HepG2 (cell line): ENCODE measurements at regions not wholly inside any gene's neighbourhood (a gene's known extent, or its start where the extent isn't known, plus 50 kb on each side); places are given as distances from the start of the nearest gene placed in this dataset.

Experiments used
- ATAC-seq: fragments of 200-7000 bp; cut with Tn5 transposase; 3 replicates; pipeline ENCODE4 v1.9.1; 2020; ENCODE audit warnings: mild to moderate bottlenecking, moderate library complexity
- BruUV-seq: library from RNA; stranded (reverse); fragments of 400-500 nt; replicated peaks from 2 replicates; lab custom pipeline; 2021; lab: Mats Ljungman, UMichigan
- CTCF ChIA-PET: fragments of 300-600 bp; formaldehyde crosslinking; extraction: SDS; loops from one replicate; lab custom pipeline; 2021; ENCODE audit warnings: low total read pairs, inconsistent platforms, low intra/inter-chr PET ratio; lab: Yijun Ruan, JAX
- POLR2A ChIA-PET: fragments of 350-600 bp; sonication (Branson Sonifier 250); formaldehyde crosslinking; loops from one replicate; lab custom pipeline; 2020; ENCODE audit warnings: antibody characterized with exemption, inconsistent platforms; lab: Yijun Ruan, JAX
- DNase-seq: peaks from one replicate; pipeline ENCODE4 v3.0.0-alpha.2; 2015; ENCODE audit warnings: low spot score
- FAIRE-seq: peaks from 3 replicates; lab custom pipeline; 2011; peaks lifted over from hg19 to GRCh38; lab: Jason Lieb, UNC
- H2AFZ ChIP-seq: one replicate; pipeline ENCODE4 v1.6.1; 2011; ENCODE audit warnings: low read length, inconsistent platforms
- H3K27ac ChIP-seq: fragments of 300-600 bp; 3 replicates; pipeline ENCODE4 v1.8.0; 2011; ENCODE audit warnings: mixed run types, mild to moderate bottlenecking, mixed read lengths, low read length, inconsistent platforms; ENCODE audit not compliant: insufficient read depth; ENCODE audit errors: extremely low read length
- H3K27me3 ChIP-seq, 2 experiments: fragments of 200-600 bp in 1 of 2; 2 replicates in 1 of 2; 3 replicates in 1 of 2; pipeline versions ENCODE4 v1.6.0 to v1.8.0; 2011; ENCODE audit warnings: low read length in 2 of 2, mild to moderate bottlenecking in 2 of 2, moderate library complexity in 2 of 2, inconsistent platforms in 1 of 2; ENCODE audit not compliant: insufficient read depth in 2 of 2, control insufficient read depth in 1 of 2
- H3K36me3 ChIP-seq, 2 experiments: fragments of 200-600 bp in 1 of 2; replicated peaks in 1 of 2; 2 replicates in 1 of 2; 3 replicates in 1 of 2; pipeline versions ENCODE4 v1.5.1 to v1.8.0; 2011; ENCODE audit warnings: low read length in 2 of 2, inconsistent platforms in 1 of 2; ENCODE audit not compliant: insufficient read depth in 2 of 2, control insufficient read depth in 1 of 2
- H3K4me1 ChIP-seq: 2 replicates; pipeline ENCODE4 v1.5.1; 2012; ENCODE audit warnings: low read length, inconsistent platforms; ENCODE audit not compliant: insufficient read depth
- H3K4me2 ChIP-seq: 2 replicates; pipeline ENCODE4 v1.6.0; 2011; ENCODE audit warnings: low read depth, low read length, inconsistent platforms
- H3K4me3 ChIP-seq, 3 experiments: fragments of 200-600 bp in 1 of 3; sonication (generic), shearing (Covaris generic) in 1 of 3; replicated peaks in 1 of 3; 2 replicates each; pipeline ENCODE4 v1.5.1; 2011 to 2016; ENCODE audit warnings: low read length in 3 of 3, inconsistent platforms in 2 of 3, low read depth in 2 of 3, mild to moderate bottlenecking in 2 of 3, control low read depth in 1 of 3, mixed read lengths in 1 of 3; ENCODE audit not compliant: insufficient read depth in 1 of 3
- H3K79me2 ChIP-seq: one replicate; pipeline ENCODE4 v1.6.1; 2011; ENCODE audit warnings: low read length, inconsistent platforms; ENCODE audit not compliant: insufficient read depth
- H3K9ac ChIP-seq: 2 replicates; pipeline ENCODE4 v1.6.0; 2011; ENCODE audit warnings: mild to moderate bottlenecking, low read depth, low read length, inconsistent platforms; ENCODE audit not compliant: insufficient read depth
- H3K9me3 ChIP-seq: 2 replicates; pipeline ENCODE4 v1.5.1; 2012; ENCODE audit warnings: mild to moderate bottlenecking, low read length
- H4K20me1 ChIP-seq: 2 replicates; pipeline ENCODE4 v1.6.0; 2011; ENCODE audit warnings: inconsistent platforms, mild to moderate bottlenecking, low read length, moderate library complexity; ENCODE audit not compliant: insufficient read depth
- ELF3 ChIP-seq: IDR thresholded peaks from 2 replicates; pipeline ENCODE4 v1.6.1; 2016; ENCODE audit warnings: missing genetic modification reagents, missing compliant biosample characterization
- FLYWCH1 ChIP-seq: sonication (generic); formaldehyde crosslinking; IDR thresholded peaks from 2 replicates; pipeline ENCODE4 v1.8.1; 2023; ENCODE audit warnings: mild to moderate bottlenecking, missing genetic modification reagents
- FOXA3 ChIP-seq: IDR thresholded peaks from 2 replicates; pipeline ENCODE4 v1.6.1; 2016; ENCODE audit warnings: missing genetic modification reagents, missing compliant biosample characterization
- HDAC6 ChIP-seq: fragments of 200-600 bp; sonication (generic); IDR thresholded peaks from 2 replicates; pipeline ENCODE4 v1.7.0; 2017; ENCODE audit warnings: mild to moderate bottlenecking, antibody characterized with exemption, low read length, low read depth
- HMG20B ChIP-seq: conservative IDR thresholded peaks from 2 replicates; pipeline ENCODE4 v1.6.1; 2016; ENCODE audit warnings: missing genetic modification reagents, missing compliant biosample characterization
- REL ChIP-seq: sonication (generic); formaldehyde crosslinking; conservative IDR thresholded peaks from 2 replicates; pipeline ENCODE4 v1.8.0; 2022; ENCODE audit warnings: mild to moderate bottlenecking, missing genetic modification reagents, moderate library complexity
- SMARCC2 ChIP-seq: fragments of 450-650 bp; IDR thresholded peaks from 2 replicates; pipeline ENCODE4 v1.6.1; 2017; ENCODE audit warnings: antibody characterized with exemption, mild to moderate bottlenecking
- SP1 ChIP-seq, 2 experiments: fragments of 450-650 bp in 1 of 2; sonication (generic) in 1 of 2; formaldehyde crosslinking in 1 of 2; IDR thresholded peaks; 2 replicates each; pipeline versions ENCODE4 v1.4.0 to v1.6.1; 2016 to 2020; ENCODE audit warnings: missing genetic modification reagents in 1 of 2
- TGIF2 ChIP-seq: IDR thresholded peaks from 2 replicates; pipeline ENCODE4 v1.6.1; 2016; ENCODE audit warnings: control low read depth, missing compliant biosample characterization
- ZBTB25 ChIP-seq: IDR thresholded peaks from 2 replicates; pipeline ENCODE4 v1.6.1; 2018; ENCODE audit warnings: missing genetic modification reagents
- ZNF180 ChIP-seq: sonication (generic); formaldehyde crosslinking; IDR thresholded peaks from 2 replicates; pipeline ENCODE4 v1.4.0; 2020; ENCODE audit warnings: low read depth, missing genetic modification reagents, borderline replicate concordance
- ZNF407 ChIP-seq: sonication (generic); formaldehyde crosslinking; IDR thresholded peaks from one replicate; pipeline ENCODE4 v1.5.1; 2020; ENCODE audit warnings: mild to moderate bottlenecking, missing genetic modification reagents; ENCODE audit errors: not compliant biosample characterization
- ZNF660 ChIP-seq: sonication (generic); formaldehyde crosslinking; IDR thresholded peaks from 2 replicates; pipeline ENCODE4 v1.5.1; 2020; ENCODE audit warnings: mild to moderate bottlenecking, low read depth, missing genetic modification reagents, borderline replicate concordance
- ZNF713 ChIP-seq: sonication (generic); formaldehyde crosslinking; IDR thresholded peaks from 2 replicates; pipeline ENCODE4 v1.4.0; 2020; ENCODE audit warnings: mild to moderate bottlenecking, missing genetic modification reagents
- WGBS: methylation state at CpG from one replicate; pipeline ENCODE4 v1.1.6; 2017; ENCODE audit warnings: low lambda C conversion rate; 5-methylcytosine and 5-hydroxymethylcytosine counted together
- in situ Hi-C: cut with HindIII; loops from 2 replicates; pipeline ENCODE4 v1.10.0; 2017; ENCODE audit warnings: low pct_unique_long_range_greater_than_20kb; ENCODE audit not compliant: extremely low pct_ligation_motif_present
- intact Hi-C: fragments of 100-400 bp; cut with micrococcal nuclease; formaldehyde crosslinking; loops from one replicate; pipeline ENCODE4 v1.10.0; 2022; ENCODE audit not compliant: unreplicated experiment

GRCh38 chr1:209318181-209319056 is 265.1 kb upstream of the CAMK1G start:
- Histone ChIP-seq H3K36me3 (no peaks in the 10 kb centered on the region), H3K4me3 (no peak overlapping the region), H3K4me1 (no peaks in the 10 kb centered on the region), H3K9ac (no peak overlapping the region), H3K4me2 (no peak overlapping the region), H3K27me3 (no peaks in the 10 kb centered on the region), H2AFZ (no peak overlapping the region), H4K20me1 (no peaks in the 10 kb centered on the region), H3K27ac (no peak overlapping the region), H3K9me3 (no peaks in the 10 kb centered on the region), H3K79me2 (no peaks in the 10 kb centered on the region)
- no peak for FAIRE-seq
- under 1% methylated on average over 5 of the region's 7 CpGs for WGBS
- CTCF ChIA-PET = no interaction called here
- ATAC-seq = no peak
- in situ Hi-C loops (no loop called here), intact Hi-C loops (no loop called here)
- POLR2A ChIA-PET = no interaction called here
- no TSS peak for BruUV-seq
- no peak for DNase-seq
- TF ChIP-seq HDAC6 (no peak), SMARCC2 (no peak), HMG20B (CRISPR knock-in tag) (no peak), ELF3 (CRISPR knock-in tag) (no peak), FOXA3 (CRISPR knock-in tag) (no peak), FLYWCH1 (no peak), SP1 (IDR thresholded peaks at IDR 0.05) (no peak), SP1 (CRISPR knock-in tag; IDR thresholded peaks at IDR 0.05) (no peak), REL (CRISPR knock-in tag) (no peak), ZNF407 (CRISPR knock-in tag) (no peak), TGIF2 (CRISPR knock-in tag) (no peak), ZNF180 (CRISPR knock-in tag) (no peak), ZNF713 (CRISPR knock-in tag) (no peak), ZNF660 (no peak), ZBTB25 (no peak)
